Left renal cortex interstitium (tissue), 4 donors: ENCODE measurements at regions not wholly inside any gene's neighbourhood (a gene's known extent, or its start where the extent isn't known, plus 50 kb on each side); places are given as distances from the start of the nearest gene placed in this dataset.
"Not testable (repeated sequence)": the region's sequence is repeated elsewhere in the genome, so short reads cannot be mapped to it uniquely, and the experiment has no call there.

ENCODE experiments used
- DNase-seq, 4 donors: peaks; one replicate each; pipeline ENCODE4 v3.0.0-alpha.2; 2013; ENCODE audit warnings: low read depth in 4 of 4, low spot score in 2 of 4, missing footprints in 1 of 4

GRCh38 chr5:173435447-173435846, 107.2 kb upstream of the STC2 start:
- DNase-seq: no peak

GRCh38 chr5:173434270-173434669, 106.1 kb upstream of the STC2 start:
- DNase-seq: no peak

GRCh38 chr5:173430394-173430793, 102.2 kb upstream of the STC2 start:
- no peak for DNase-seq

GRCh38 chr5:173429489-173430150, 101.4 kb upstream of the STC2 start:
- DNase-seq: no peak

- DNase-seq: no peak
These were observed 95.4 kb upstream of the STC2 start for GRCh38 chr5:173423452-173424117.

GRCh38 chr5:173420108-173420507, 91.9 kb upstream of the STC2 start:
- no peak for DNase-seq

- no peak for DNase-seq
These were observed 85.3 kb upstream of the STC2 start for GRCh38 chr5:173413471-173413982.

- no peak for DNase-seq
These were observed 84.4 kb upstream of the STC2 start for GRCh38 chr5:173412566-173412965.

- DNase-seq: no peak
These were observed 83.8 kb upstream of the STC2 start for GRCh38 chr5:173411791-173412555.

GRCh38 chr5:173410459-173411233, 82.4 kb upstream of the STC2 start:
- DNase-seq: no peak

GRCh38 chr5:173408946-173409345, 80.7 kb upstream of the STC2 start:
- no peak for DNase-seq

- DNase-seq: no peak
These were observed 71.6 kb upstream of the STC2 start for GRCh38 chr5:173399851-173400250.

GRCh38 chr5:173397516-173397915, 69.3 kb upstream of the STC2 start:
- no peak for DNase-seq

- no peak for DNase-seq
These were observed 68.2 kb upstream of the STC2 start for GRCh38 chr5:173396311-173396993.

GRCh38 chr5:173395933-173396308, 67.7 kb upstream of the STC2 start:
- DNase-seq: no peak

GRCh38 chr5:173395257-173395932, 67.2 kb upstream of the STC2 start:
- no peak for DNase-seq

GRCh38 chr5:173394701-173395100, 66.5 kb upstream of the STC2 start:
- no peak for DNase-seq

GRCh38 chr5:173392172-173392571, 64.0 kb upstream of the STC2 start:
- no peak for DNase-seq

GRCh38 chr5:173391031-173391430, 62.8 kb upstream of the STC2 start:
- DNase-seq: no peak

- not testable (repeated sequence) for DNase-seq
These were observed 59.1 kb upstream of the STC2 start for GRCh38 chr5:173387293-173387692.
